Fibroblast of lung (primary cell): ENCODE measurements at regions not wholly inside any gene's neighbourhood (a gene's known extent, or its start where the extent isn't known, plus 50 kb on each side); places are given as distances from the start of the nearest gene placed in this dataset.

Experiments
- DNase-seq, 2 donors: peaks; one replicate each; pipeline versions ENCODE4 v3.0.0 to v3.0.0-alpha.2; 2010; ENCODE audit warnings: low read depth in 2 of 2
- H2AFZ ChIP-seq: 2 replicates; pipeline ENCODE4 v1.5.1; 2012; ENCODE audit warnings: low read length, control low read depth, inconsistent platforms
- H3K27ac ChIP-seq: 2 replicates; pipeline ENCODE4 v1.5.1; 2011; ENCODE audit warnings: low read length, control low read depth; ENCODE audit not compliant: insufficient read depth
- H3K27me3 ChIP-seq: 2 replicates; pipeline ENCODE4 v1.5.1; 2011; ENCODE audit warnings: mild to moderate bottlenecking, low read length; ENCODE audit not compliant: control insufficient read depth, insufficient read depth
- H3K36me3 ChIP-seq: 2 replicates; pipeline ENCODE4 v1.5.1; 2011; ENCODE audit warnings: low read length; ENCODE audit not compliant: control insufficient read depth, insufficient read depth
- H3K4me1 ChIP-seq: 2 replicates; pipeline ENCODE4 v1.5.1; 2011; ENCODE audit warnings: low read length; ENCODE audit not compliant: control insufficient read depth, insufficient read depth; ENCODE audit errors: extremely low read depth
- H3K4me2 ChIP-seq: 2 replicates; pipeline ENCODE4 v1.5.1; 2011; ENCODE audit warnings: low read length, control low read depth; ENCODE audit not compliant: insufficient read depth; ENCODE audit errors: extremely low read depth
- H3K4me3 ChIP-seq, 4 experiments: fragments of 200-600 bp in 1 of 4; sonication (generic) in 1 of 4; replicated peaks in 1 of 4; 2 replicates each; pipeline ENCODE4 v1.5.1; 2011 to 2016; ENCODE audit warnings: low read length in 4 of 4, low read depth in 3 of 4, mild to moderate bottlenecking in 3 of 4, control low read depth in 2 of 4, inconsistent platforms in 1 of 4, mixed read lengths in 1 of 4; ENCODE audit not compliant: insufficient read depth in 1 of 4; ENCODE audit errors: control extremely low read depth in 1 of 4
- H3K79me2 ChIP-seq: 2 replicates; pipeline ENCODE4 v1.5.1; 2012; ENCODE audit warnings: mild to moderate bottlenecking, low read length, inconsistent platforms; ENCODE audit not compliant: control insufficient read depth, insufficient read depth
- H3K9ac ChIP-seq: 2 replicates; pipeline ENCODE4 v1.5.1; 2011; ENCODE audit warnings: mild to moderate bottlenecking, low read length, control low read depth; ENCODE audit not compliant: insufficient read depth
- H3K9me3 ChIP-seq: 2 replicates; pipeline ENCODE4 v1.5.1; 2012; ENCODE audit warnings: low read depth, low read length; ENCODE audit not compliant: control insufficient read depth, insufficient read depth
- H4K20me1 ChIP-seq: 2 replicates; pipeline ENCODE4 v1.5.1; 2011; ENCODE audit warnings: low read length; ENCODE audit not compliant: control insufficient read depth, insufficient read depth; ENCODE audit errors: extremely low read depth
- EZH2 ChIP-seq: IDR thresholded peaks from 2 replicates; pipeline ENCODE4 v1.5.1; 2012; ENCODE audit warnings: low read length, control low read depth, mild to moderate bottlenecking; ENCODE audit errors: missing control alignments
- TF ChIP-seq, protein P1 (sequence below), 2 donors: IDR thresholded peaks in 1 of 2; conservative IDR thresholded peaks in 1 of 2; 1 replicate in 1 of 2; 2 replicates in 1 of 2; pipeline ENCODE4 v1.5.1; 2011 to 2012; ENCODE audit warnings: low read length in 2 of 2, control low read depth in 1 of 2, inconsistent platforms in 1 of 2, low read depth in 1 of 2, mild to moderate bottlenecking in 1 of 2

DNA sequence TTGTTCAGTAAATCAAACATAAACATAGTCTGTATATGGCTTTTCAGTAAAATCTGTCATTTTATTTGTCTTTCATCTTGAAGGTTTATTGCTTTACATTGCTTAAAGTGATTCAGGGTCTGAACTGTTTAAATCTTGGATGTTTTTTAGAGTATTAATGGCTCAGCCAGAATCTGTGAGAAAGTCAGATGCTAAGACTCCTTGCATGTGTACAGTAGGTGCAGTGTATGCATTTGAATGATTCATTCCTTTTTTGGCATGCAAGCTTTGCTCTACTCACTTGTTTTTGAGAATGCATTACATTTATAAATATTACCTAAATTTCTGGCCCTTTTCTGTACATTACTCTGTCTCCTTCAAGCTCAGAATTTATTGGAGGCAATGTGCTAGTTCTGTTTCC is 271.0 kb upstream of the RIOK2 start:
- DNase-seq, result peak in 1 of 2 donors; percentile 5
- Histone ChIP-seq H3K79me2 (no peaks in the 10 kb centered on the region), H3K36me3 (no peaks in the 10 kb centered on the region), H3K9me3 (no peaks in the 10 kb centered on the region), H3K9ac (no peak overlapping the region), H3K27me3 (no peaks in the 10 kb centered on the region), H3K4me1 (no peaks in the 10 kb centered on the region), H3K4me2 (no peak overlapping the region), H3K27ac (no peak overlapping the region), H3K4me3 (no peak overlapping the region), H2AFZ (no peak overlapping the region), H4K20me1 (no peaks in the 10 kb centered on the region)
- TF ChIP-seq EZH2, result no peak
- TF ChIP-seq, protein P1, sequence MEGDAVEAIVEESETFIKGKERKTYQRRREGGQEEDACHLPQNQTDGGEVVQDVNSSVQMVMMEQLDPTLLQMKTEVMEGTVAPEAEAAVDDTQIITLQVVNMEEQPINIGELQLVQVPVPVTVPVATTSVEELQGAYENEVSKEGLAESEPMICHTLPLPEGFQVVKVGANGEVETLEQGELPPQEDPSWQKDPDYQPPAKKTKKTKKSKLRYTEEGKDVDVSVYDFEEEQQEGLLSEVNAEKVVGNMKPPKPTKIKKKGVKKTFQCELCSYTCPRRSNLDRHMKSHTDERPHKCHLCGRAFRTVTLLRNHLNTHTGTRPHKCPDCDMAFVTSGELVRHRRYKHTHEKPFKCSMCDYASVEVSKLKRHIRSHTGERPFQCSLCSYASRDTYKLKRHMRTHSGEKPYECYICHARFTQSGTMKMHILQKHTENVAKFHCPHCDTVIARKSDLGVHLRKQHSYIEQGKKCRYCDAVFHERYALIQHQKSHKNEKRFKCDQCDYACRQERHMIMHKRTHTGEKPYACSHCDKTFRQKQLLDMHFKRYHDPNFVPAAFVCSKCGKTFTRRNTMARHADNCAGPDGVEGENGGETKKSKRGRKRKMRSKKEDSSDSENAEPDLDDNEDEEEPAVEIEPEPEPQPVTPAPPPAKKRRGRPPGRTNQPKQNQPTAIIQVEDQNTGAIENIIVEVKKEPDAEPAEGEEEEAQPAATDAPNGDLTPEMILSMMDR (conservative IDR thresholded peaks at IDR 0.05 in 1 of 2, IDR thresholded peaks at IDR 0.05 in 1 of 2; ENCODE audit: low read depth in 1 of 2, low read length in 2 of 2), result no peak

DNA sequence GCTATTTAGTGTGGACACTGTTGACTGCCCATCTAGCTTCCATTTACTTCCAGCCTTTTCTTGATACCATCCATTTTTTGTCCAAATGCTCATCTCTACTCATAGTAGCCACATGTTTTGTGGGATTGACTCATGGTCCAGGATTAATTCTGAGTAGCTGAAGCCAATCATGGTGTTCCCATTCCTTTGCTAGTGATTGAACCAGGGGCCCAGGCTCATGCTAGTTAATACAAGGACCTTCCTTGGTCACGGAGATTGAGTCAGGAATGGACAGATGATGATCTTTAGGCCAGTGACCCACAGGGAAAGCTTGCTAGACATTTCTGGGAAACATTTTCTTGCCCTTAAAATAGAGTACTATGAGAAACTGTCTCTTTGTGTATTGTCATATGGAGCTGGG is 272.9 kb upstream of the RIOK2 start:
- Histone ChIP-seq H3K27me3 (no peaks in the 10 kb centered on the region), H2AFZ (no peak overlapping the region), H3K4me2 (no peak overlapping the region), H3K4me1 (no peaks in the 10 kb centered on the region), H3K27ac (no peak overlapping the region), H3K4me3 (no peak overlapping the region), H3K9me3 (no peaks in the 10 kb centered on the region), H3K79me2 (no peaks in the 10 kb centered on the region), H3K9ac (no peak overlapping the region), H3K36me3 (no peaks in the 10 kb centered on the region), H4K20me1 (no peaks in the 10 kb centered on the region)
- no peak for DNase-seq
- TF ChIP-seq, protein P1 (conservative IDR thresholded peaks at IDR 0.05 in 1 of 2, IDR thresholded peaks at IDR 0.05 in 1 of 2; ENCODE audit: low read depth in 1 of 2, low read length in 2 of 2), result no peak
- no peak for TF ChIP-seq EZH2

DNA sequence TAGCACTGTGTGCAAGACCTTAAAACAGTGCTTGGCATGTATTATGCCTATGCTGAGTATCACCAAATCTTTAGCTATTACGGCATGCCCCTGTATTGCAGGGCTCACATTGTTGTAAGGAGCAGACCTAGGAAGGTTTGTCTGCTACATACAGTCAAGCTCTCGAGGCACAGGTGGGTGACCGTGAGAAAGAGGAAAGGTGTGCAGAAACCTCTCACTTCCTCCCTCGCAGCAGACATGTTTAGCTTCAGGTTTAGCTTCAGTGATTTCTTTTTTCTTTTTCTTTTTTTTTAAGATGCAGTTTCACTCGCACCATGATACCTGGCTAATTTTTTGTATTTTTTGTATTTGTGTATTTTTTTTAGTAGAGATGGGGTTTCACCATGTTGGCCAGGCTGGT is 275.8 kb upstream of the RIOK2 start:
- no peaks in the 10 kb centered on the region for H4K20me1 ChIP-seq
- DNase-seq, result no peak
- no peaks in the 10 kb centered on the region for H3K4me1 ChIP-seq
- no peak for TF ChIP-seq EZH2
- TF ChIP-seq, protein P1 (conservative IDR thresholded peaks at IDR 0.05 in 1 of 2, IDR thresholded peaks at IDR 0.05 in 1 of 2; ENCODE audit: low read depth in 1 of 2, low read length in 2 of 2), result no peak
- no peak overlapping the region for H3K9ac ChIP-seq
- H3K9me3 ChIP-seq, result no peaks in the 10 kb centered on the region
- H3K36me3 ChIP-seq, result no peaks in the 10 kb centered on the region
- H3K79me2 ChIP-seq, result no peaks in the 10 kb centered on the region
- H3K4me3 ChIP-seq, result no peak overlapping the region
- H3K4me2 ChIP-seq, result no peak overlapping the region
- no peak overlapping the region for H2AFZ ChIP-seq
- H3K27ac ChIP-seq, result no peak overlapping the region
- no peaks in the 10 kb centered on the region for H3K27me3 ChIP-seq
